CD4-positive, alpha-beta T cell treated with Interleukin-10 for 1 hour (primary cell): ENCODE measurements at regions not wholly inside any gene's neighbourhood (a gene's known extent, or its start where the extent isn't known, plus 50 kb on each side); places are given as distances from the start of the nearest gene placed in this dataset.

ENCODE experiments used
- DNase-seq: peaks from one replicate; pipeline ENCODE4 v3.0.0-alpha.2; 2020

DNA sequence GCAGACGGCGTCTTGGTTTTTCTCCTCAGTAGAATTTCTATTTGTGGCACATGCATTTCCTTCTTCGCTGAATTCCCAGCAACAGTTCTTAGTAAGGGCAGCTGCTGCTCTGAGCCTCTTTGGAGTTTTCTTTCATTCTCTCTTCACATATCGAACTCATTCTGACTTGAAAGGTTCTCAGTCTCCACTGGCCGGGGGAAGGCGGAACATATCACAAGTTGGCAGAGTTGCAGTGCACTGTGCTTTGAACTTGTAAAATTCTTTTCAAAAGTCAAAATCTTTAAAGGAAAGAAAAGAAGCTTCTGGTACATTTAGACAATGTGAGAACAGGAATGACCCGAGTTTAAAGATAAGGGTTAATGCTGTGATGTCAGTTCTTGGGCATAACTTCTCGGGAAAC, 286.1 kb upstream of the MAP3K7 start:
- DNase-seq: no peak

DNA sequence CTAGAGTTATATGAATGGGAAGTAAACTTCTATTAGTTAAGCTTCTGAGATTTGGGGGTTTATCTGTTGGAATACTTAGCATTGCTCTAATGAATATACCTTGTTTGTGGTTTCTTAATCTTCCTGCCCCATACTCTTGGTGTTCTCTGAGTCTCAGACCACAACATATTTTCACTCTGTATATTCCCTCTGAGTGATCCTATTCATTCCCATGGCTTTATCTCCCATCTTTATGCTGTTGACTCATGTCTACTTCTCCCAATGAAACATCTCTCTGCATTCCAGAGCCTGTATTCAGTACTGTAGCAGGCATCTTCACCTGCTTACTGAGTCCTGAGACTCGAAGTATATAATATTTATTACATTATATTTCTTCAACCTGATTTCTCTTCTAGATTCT, 283.7 kb upstream of the MAP3K7 start:
- DNase-seq: no peak

DNA sequence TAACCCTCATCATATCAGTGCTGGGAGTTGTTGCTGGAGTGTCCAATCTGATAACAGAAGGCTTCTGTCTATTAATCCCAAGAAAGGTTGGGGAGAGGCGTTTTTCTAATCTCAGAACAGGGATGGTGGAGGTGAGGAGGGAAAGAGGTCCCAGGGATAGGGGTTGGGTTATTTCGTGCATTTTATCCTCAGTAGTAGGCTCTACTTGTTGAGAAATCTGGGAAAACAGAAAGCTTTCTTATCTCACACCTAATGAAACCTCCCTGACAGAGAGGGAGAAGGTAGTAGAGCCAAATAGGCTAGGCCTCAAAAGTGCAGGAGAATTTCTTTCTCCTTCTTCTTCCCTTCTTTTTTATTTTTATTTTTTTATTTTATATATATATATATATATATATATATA, 281.8 kb upstream of the MAP3K7 start:
- DNase-seq: no peak

DNA sequence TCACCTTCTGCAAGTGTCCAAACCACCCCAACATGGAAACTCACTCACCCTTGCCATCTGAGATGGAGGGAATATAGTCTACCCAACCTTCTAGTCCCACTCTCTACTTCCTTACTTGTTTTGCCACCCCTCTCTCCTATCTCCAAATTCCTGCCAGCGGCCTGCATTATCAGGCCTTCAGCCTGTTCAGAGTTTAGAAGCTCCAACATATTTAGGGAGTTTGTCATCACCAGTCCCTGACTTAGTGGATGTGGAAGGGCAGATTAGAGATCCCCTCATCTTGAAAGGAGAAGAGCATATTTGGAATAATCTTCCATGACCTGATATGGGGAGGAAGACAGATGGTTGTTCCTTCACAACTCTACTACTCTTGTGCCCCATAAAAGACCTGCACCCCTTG, 281.4 kb upstream of the MAP3K7 start:
- no peak for DNase-seq

DNA sequence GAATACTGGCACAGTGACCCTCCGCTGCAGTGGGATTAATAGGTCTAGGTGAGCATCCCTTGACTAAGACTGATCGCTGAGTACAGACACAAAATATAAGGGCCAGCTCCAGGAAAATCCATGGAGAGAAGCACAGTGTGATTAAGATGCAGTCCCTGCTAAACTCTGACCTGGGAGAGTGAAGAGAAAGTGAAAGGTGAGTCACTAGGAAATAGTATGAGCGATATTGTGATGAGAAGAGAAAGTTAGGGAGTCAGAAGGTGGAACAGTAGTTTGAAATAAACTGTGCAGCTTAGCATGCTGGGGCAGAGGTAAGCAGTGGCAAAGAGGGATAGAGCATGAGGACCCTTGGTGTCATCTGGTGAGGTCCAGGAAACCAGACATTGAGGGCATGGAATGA, 278.6 kb upstream of the MAP3K7 start:
- DNase-seq: no peak

DNA sequence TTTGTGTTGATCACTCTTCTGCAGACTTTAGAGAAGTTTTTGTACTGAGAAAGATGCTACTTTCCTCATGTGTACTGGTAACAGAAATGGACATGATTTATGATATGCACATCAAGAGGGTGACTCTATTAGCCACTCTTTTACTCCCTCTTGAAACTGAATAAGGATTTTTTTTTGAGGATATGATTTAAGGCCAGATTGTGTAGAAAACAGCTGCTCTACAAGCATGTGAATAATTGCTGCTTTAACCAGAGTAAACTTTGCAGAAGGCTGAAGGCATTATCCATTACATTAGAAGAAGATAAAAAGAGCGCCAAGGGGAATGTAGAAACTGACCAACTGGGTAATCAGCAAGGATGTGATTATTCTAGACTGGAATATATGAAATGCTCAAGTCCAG, 276.2 kb upstream of the MAP3K7 start:
- DNase-seq: no peak

DNA sequence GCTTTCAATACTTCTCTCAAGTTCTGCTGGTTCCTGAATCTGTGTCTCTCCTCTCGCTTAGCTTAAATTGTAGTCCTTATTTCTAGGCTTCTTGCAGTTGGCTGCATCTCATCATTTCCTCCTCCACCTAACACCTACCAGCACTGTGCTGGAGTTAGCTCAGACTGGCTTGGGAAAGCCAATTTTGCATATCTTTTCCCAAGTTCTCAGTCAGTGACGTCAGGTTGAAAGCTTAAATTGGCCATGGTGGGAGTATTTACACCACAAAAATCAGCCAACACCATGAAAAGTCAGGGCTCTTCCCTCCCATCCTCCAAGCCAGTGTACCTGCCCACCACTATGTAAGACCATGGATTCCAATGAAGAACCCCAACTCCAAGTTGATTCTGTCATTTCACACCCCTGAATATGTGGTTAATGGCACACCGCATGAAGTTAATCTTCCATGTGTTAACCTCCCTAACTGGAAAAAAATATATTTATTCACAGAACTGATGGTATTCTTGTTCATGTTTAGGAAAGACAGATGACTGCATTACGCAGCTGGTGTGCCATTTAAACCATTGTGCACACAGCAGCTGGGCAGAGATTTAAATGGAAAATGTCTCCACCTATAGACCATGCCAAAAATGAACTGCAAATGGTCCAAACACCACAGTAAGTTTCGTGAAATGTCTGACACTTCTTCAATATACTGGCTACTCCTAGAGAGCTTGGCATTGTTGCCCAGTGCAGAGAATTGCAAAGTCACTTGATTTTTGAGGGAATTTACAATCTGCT, 274.1 kb upstream of the MAP3K7 start:
- DNase-seq: no peak

DNA sequence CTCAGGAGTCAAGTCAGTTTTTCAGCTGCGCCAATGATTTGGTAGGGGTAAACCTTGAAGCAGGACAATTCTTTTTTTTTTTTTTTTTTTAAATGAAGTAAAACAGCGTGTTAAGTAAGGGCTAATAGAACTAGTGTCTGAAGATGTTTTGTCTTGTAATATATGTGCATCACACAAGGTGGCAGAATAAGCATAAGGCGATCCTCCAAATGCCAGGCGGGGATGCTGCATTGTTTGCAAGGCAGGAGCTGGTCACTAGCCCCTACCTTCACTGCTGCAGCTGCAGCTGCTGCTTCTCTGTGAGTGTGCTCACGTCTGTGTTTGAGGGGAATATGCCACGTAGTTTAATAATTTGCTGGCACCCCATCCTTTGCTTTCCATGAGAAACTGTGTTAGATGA, 272.7 kb upstream of the MAP3K7 start:
- DNase-seq: no peak

DNA sequence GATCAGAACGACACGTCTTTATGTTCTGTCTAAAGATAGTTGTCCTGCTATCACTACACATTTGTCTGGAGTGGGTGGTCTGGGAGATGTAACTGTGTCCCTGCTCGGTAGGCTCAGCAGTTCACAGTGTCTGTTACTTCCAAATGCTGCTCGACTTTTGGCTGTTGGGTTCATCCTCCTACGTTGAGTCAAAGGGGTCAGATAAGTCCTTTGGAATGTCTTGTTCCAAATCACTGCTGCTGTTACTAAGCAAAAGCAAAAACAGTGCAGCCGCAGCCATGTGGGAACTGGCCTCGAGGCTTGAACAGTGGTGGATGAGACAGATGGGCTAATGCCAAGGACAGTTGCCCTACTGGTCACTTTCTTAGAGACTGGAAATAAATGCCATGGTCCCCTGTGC, 272.2 kb upstream of the MAP3K7 start:
- no peak for DNase-seq

DNA sequence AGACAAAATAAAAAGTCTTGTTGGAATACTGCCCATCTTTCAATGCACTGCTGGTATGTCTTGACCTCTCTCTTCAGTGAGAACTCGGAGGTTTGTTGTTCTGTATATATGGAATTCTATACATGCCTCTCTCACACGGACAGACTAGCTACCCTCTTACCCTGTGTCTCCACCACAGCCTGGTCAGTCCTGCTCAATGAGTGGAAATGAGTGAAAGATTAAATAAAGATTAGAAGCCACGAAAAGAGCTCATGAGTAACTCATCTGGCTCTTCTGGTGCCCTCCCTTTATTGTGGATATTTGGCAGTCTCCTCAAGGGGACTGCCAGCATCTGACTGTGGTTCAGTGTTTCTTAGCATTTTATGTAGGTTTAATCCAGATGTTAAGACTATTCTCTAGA, 262.8 kb upstream of the MAP3K7 start:
- DNase-seq: no peak

DNA sequence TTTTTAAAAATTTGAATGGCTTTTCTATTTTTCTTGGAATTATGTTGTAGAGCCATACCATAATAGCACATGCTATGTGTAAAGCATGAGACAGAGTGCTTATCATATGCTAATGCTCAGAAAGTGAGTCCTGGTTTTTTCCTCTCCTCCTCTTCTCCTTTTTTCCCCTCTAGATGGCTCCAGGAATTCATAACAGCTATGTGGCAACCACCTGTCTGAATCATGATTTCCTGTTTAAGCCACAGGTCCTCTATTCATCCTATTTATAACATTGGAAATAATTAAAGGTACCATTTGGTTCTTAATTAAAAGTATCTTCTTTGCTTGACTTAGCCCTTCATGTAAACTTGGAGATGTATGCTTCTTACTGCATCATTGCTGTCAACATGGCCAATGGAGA, 260.0 kb upstream of the MAP3K7 start:
- DNase-seq: no peak

DNA sequence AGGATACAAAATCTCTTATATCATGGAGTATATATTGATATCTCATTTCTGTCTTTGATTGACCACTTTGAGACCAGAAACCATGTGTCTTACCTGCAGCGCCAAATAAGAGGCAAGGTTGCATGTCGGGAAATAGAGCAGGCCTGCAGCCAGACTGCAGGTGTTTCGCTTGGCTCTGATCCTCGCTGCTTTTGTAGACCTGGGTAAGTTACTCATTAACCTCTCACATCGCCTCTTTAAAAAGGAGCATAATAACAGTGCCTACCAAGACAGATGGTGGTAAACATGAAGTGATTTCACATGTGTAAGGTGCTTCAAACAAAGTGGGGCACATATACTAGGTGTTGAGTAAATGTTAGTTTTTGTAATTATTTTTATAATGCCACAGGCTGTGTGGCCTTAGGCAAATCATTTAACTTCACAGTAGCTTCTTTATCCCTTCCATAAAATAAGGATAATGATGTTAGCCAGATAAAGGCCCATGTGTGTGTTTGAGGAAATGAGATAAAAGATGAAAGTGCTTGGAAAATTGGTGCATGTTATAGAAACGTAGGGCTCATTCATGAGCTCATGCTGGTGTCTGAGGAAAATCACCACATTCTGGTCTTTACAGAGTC, 248.8 kb upstream of the MAP3K7 start:
- DNase-seq: no peak

DNA sequence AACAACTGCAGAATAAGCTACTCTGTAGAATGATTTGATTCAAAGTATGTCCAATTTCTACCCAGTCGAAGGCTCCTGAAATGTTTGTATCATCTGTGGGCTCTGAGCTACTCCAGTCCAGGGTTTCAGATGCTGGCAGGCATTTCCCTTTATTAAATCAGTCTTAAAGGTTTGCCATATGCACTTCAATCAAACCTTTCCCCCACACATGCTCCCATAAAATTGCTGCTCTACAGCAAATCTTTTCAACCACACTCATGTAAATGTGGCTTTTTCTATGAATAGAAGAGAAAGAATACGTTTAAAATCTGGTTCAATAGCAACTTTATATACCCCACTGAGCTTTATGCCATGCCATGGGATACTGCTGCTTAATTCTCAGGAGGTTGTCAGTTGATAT, 242.4 kb upstream of the MAP3K7 start:
- no peak for DNase-seq

DNA sequence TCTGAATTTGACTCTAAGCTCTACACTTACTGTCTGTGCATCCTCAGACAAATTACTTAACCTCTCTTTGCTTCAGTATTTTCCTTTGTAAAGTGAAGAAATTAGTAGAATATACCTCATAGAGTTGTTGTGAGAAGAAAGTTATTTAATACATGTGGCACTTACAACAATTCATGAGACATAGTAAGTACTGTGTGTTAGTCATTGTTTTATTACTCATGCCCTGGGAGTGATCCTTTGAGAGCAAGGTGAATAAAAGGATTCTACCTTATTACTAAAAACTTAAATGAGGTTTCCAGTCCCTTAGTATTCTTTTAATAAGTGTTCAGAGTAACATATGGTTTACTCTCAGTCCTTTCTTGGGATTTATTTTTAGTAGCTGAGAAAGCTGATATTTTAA, 233.6 kb upstream of the MAP3K7 start:
- DNase-seq: no peak

DNA sequence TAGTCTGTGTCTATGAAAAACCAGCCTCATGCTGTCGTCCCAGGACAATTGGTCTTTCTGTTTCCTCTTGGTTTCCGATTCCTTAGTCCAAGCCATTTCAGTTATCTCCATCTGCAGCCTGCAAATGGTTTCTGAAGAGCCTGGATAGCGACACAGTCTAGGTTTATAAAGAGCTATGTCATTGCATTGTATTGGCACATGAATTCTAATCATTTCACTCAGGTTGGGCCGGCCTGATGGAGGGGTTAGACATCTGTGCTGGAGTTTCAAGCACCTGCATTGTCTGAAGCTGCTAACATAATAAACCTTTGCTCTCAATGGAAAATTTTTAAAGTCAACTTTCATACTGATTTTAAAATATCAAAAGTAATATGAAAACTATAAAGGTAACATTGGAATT, 232.6 kb upstream of the MAP3K7 start:
- no peak for DNase-seq

DNA sequence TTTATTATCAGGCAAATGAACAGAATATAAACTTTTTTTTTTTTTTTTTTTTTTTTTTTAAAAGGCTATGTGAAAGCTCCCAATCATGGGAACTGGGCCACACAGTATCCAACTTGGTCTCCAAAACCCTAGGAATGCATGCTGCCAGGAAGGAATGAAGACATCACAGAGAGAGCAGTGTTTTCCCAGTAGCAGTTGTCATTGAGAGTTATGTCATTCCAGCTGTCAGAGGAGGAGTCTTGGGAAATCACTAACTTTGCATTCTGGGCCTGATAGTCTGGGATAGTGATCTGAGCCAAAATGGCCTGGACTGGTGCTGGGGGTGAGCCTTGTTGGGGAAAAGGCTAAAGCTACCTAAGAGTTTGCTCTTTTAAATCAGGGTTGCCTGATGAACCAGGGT, 231.3 kb upstream of the MAP3K7 start:
- DNase-seq: no peak

DNA sequence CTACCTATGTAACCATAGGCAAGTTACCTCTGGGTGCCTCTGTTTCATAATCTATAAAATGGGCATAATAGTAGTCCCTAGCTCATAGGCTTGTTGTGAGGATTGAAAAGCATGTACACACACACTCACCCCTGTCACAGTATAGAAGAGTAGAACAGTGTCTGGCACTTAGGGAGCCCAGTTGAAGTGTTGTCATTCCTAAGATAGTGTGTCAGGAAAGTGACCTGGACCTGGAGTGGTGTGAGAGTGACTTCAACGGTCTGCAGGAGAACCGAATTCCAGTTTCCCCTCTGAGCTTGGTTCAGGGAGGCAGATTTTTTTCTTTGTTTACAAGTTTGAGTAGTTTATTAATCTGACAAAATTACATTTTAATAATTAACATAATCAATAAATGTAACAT, 229.9 kb upstream of the MAP3K7 start:
- DNase-seq: no peak

DNA sequence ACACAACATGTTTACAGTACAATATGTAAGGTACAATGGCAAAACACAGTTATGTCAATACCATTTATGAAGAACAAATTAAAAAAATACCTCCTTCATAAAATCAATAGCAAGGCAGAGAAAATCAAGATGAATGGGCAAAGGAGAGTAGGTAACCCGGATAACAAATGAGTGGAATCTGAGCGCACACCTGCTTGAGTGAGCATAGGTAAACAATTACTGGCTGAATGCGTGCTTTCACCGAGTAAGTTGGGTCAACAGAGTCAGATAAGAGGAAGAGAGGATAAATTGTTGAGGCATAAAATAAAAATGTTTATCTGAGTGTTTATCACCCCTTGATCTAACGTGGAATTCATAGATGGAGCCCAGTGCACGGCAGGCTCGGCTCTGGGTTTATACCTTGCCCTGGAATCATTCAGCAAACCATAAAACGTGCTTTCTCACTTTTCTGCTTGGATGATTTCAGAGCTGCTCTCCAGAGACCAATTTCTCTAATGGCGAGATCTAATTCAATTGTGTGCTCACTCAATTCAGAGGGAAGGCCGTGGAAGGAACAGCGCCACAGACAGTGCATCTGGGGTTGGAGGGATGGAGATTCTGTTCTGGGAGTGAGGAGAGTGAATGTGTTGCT, 224.8 kb upstream of the MAP3K7 start:
- DNase-seq: no peak

DNA sequence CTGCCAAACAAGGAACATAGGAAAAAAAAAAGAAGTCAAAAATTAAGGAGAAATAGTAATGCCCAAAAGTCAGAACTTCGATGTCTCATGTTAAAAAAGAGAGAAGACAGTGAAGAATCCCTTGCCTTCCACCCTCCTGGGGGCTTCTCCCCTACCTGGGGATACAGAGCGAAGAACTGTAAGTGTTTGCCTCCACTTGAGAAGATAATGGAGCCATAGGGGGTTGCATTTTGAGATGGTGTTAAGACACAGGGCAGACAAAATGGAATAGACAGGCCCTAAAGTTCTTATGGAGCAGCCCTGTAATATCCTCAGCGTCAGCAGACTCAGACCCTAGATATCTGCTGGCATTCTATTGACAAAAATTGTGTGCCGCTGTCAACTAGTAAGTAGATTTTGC, 222.2 kb upstream of the MAP3K7 start:
- no peak for DNase-seq

DNA sequence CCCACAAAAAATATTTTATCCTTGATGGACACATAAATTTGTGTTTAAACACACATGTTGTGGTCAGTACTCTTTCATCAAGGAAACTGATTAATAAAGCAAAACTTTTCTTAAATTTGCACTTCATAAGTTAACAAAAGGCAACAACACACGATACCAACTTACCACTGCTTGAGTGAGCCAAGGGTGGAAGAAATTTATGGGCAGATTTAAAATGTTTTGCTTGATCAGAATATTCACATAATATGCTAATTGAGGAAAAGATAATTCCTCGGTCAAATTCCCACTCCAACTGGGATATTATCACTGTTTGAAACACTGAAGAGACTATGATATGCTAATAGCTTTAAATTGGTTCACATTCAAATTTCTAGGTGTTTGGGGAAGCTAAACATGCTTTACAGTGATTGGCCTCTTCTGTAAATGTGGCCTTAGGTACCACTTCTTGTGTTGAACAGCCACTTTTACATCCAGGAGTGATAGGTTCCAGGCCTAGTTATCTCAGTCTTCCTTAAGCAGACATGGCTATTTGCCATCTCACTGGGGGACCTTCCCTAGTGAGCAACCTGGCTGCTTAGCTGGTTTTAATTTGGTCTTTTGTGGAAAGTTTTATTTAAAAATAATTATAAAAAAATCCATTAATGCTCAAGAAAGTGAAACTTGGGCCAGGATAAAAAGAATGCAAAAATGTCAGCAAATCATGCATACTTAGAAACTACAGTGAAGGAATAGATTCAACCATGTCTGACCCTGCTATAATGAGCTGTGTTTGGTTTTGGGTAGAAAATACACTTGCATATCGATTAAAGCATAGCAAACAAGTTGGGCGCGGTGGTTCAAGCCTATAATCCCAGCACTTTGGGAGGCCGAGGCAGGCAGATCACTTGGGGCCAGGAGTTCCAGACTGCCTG, 221.2 kb upstream of the MAP3K7 start:
- no peak for DNase-seq

DNA sequence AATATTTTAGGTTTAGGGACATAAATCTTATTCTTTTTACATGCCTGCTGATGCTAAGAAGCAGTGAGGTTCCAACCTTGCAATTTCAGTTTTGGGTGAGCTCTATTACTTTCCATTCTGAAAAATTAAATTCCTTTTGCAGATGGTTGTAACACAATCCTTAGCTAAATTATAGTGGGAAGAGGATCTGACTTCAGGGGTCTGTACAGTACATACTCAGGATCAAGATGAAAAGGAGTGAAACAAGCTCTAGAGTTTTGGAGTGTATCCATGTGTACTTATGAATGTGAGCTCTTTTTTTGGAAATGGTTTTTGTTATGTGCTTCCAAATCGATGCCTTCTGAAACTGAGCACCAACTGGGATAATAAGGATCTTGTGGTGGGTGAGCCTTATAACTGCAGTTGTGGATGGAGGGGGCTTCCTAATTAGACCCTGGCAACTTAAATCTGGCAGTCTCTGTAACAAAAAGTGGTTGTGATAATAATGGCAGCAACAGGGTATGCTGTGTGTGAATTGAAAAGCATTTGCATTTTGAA, 218.8 kb upstream of the MAP3K7 start:
- no peak for DNase-seq

DNA sequence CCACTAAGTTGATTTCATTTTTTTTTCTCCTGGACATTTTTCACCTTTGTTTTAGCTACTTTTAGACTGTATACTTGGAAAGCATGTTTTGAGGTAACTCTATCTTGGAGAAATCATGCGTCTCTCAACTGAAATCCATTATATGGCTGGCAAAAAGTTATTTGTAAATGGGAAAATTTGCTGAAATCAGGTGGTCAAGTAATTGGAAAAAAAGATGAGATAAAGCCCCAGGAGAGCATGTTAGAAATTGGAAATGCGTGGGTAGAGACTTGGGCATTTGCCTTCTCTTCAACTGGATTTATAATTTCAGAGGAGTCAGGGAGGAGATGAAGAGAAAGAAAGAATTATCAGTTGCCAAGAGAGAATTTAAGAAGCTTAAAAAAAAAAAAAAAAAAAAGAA, 217.1 kb upstream of the MAP3K7 start:
- DNase-seq: no peak

DNA sequence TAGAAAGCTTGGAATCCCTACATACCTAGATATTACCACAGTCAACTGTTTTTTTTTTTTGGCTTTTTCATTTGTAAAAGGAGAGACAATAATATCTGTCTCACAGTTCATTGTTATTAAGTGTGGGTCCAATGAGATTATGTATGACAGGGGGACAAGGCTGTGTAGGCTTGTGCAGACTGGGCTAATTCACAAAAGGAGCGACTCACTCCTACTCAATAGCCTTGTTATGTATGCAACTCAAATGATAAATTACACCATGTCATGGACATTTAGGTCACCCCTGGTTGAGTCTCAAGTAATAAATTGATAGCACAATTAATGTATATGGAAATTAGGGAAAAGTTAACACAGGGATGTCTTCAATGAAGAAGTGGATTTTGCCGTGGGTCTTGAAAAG, 208.2 kb upstream of the MAP3K7 start:
- no peak for DNase-seq
